UCSD-AML1 (cell line): ENCODE measurements at regions not wholly inside any gene's neighbourhood (a gene's known extent, or its start where the extent isn't known, plus 50 kb on each side); places are given as distances from the start of the nearest gene placed in this dataset.
"Not testable (repeated sequence)": the region's sequence is repeated elsewhere in the genome, so short reads cannot be mapped to it uniquely, and the experiment has no call there.

Experiments
- DNase-seq: peaks from one replicate; lab custom pipeline; 2025; ENCODE audit not compliant: unreplicated experiment; lab: John Stamatoyannopoulos, UW

- DNase-seq = no peak
These were observed 1080.1 kb upstream of the ALCAM start for GRCh38 chr3:104286645-104287044.

DNA sequence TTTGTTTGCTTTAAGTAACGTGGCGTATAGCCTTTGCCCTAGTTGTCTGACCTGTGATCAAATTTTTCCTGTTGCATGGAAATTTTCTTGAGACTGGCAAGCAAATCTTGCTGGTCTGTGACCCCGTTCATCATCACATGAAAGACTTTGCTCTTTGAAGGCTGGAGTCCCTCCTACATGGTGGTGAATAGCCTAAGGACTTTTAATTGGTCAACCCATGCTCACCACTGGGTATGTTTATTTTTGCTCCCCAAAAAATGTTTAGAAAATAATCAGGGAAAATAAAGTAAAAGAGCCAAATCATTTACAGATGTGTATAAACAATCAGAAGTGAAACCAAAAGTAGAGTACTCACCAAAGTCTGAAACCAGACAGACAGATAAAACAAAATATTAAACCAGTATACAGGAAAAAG, 1075.3 kb upstream of the ALCAM start:
- no peak for DNase-seq

DNA sequence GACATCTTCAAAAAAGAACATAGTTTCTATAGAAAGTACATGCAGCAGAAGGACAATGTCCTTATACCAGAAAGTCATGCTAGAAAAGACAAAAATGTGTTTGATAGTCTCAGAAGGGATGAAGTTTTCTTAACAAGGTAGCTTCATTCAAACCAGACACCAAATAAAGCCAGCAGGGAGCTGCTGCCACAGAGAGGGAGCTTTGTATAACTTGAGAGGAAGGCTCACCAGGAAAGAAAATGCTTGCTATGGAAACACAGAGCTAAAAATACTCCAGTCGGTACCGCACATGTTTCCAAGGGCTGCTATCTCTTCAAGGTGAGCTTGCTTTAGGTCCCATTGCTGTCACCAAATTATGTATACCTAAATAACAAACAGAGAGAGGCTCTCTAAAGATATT, 1074.8 kb upstream of the ALCAM start:
- DNase-seq = no peak

- no peak for DNase-seq
These were observed 1069.1 kb upstream of the ALCAM start for GRCh38 chr3:104297617-104298016.

DNA sequence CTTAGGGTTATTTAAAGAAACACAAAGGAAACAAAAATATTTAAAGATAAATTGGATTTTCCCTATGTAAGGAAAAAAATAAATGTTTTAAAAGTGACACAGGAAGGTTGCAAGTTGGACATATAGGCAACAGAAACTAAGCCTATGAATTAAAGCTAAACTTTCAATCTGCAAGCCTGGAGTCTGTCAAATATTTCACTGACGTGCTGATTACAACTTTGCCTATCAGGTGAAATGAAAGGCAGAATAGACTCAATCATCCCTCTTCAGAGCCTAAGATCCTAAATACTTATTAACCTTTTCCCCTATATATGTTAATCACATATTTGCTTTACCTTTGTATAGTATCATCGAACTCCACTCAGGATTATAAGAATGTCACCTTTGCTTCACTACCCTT, 1068.0 kb upstream of the ALCAM start:
- no peak for DNase-seq

DNA sequence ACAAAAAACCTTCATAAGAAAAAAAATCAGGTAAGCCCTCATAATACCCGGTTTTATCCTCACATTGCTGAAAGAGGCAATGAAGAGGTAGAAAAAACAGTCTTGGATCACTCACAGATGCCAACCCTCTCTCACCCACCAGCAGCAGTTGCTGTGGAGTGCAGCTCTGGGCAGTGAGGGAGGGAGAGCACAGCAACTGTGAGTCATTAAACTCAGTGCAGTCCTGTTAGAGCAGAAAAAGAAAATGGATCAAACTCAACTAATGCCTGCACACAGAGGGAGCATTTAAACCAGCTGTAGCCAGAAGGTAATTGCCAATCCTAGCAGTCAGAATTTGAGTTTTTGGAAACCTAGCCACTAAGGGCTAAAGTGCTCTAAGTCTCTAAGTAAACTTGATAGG, 1050.6 kb upstream of the ALCAM start:
- DNase-seq = no peak

- peak; percentile 33 for DNase-seq
These were observed 1043.5 kb upstream of the ALCAM start for GRCh38 chr3:104323226-104323625.

GRCh38 chr3:104347291-104347690, 1019.4 kb upstream of the ALCAM start:
- DNase-seq = no peak

GRCh38 chr3:104349836-104350235, 1016.9 kb upstream of the ALCAM start:
- no peak for DNase-seq

GRCh38 chr3:104353951-104354350, 1012.8 kb upstream of the ALCAM start:
- DNase-seq = no peak

- DNase-seq = no peak
These were observed 1007.2 kb upstream of the ALCAM start for GRCh38 chr3:104359546-104359945.

GRCh38 chr3:104360038-104360437, 1006.7 kb upstream of the ALCAM start:
- DNase-seq = no peak

- not testable (repeated sequence) for DNase-seq
These were observed 1005.0 kb upstream of the ALCAM start for GRCh38 chr3:104361748-104362147.

DNA sequence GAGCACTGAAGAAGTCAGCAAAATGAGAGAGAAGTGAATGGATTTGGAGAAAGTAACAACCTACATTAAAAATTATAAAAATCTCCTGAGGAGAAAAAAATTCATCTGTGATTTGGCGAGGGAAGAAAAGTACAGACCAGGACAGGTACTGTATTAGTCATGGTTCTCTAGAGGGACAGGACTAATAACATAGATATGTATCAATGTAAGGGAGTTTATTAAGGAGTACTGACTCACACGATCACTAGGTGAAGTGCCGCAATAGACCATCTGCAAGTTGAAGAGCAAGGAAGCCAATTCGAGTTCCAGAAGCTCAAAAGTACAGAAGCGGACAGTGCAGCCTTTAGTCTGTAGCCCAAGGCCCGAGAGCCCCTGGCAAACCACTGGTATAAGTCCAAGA, 1004.4 kb upstream of the ALCAM start:
- no peak for DNase-seq

- DNase-seq = no peak
These were observed 999.7 kb upstream of the ALCAM start for GRCh38 chr3:104367000-104367399.

DNA sequence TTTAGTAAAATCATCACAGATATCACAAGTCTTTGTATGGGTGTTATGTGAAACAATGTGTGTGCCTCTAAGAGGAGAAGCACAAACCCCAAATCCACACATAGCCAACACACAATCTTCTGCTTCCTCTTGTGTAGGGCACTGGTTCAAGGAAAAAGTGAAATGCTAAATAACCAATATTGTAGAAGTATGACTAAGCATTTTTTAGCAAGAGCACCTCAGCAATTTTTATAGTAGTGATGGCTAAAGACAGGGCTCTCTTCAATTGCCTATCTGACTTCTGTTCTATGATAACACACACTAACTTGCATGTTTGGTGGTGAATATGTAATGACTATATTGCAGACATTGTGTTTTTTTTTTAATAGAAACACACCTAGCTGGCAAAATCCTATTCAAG, 997.9 kb upstream of the ALCAM start:
- no peak for DNase-seq

- no peak for DNase-seq
These were observed 981.3 kb upstream of the ALCAM start for GRCh38 chr3:104385421-104385820.

DNA sequence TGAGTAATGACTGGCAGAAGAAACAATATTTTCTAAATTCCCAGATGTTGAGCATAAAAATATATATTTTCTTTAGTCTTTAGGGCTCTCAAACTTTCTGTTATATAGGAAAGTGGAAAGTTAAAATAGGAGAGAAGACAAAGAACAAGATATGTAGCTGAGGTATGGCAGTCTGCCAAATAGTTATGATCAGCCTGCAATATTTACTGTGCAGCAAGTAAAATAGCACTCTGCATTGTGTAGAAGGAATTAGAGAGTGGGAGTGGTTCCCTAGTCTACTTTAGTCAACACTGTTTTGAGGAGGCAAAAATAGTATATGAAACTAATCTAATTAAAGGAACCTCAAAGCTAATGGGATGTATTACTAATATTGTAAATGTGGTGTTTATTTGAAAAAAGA, 978.1 kb upstream of the ALCAM start:
- no peak for DNase-seq

DNA sequence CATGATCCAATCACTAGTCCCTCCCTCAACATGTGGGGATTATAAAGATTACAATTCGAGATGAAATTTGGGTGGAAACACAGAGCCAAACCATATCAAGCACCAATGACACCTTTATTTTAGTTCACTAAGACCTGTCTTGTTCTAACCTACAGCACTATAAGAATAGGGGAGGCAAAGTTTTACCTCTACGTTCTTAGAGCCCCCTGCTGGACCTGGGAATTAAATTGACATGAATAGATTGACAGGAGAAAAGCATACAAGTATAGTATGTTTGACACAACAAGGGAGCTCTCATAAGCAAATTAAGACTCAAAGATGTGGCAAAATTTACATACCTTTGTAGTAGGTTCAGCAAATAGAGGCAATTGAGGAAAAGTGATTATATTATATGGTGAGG, 974.4 kb upstream of the ALCAM start:
- DNase-seq = no peak

- no peak for DNase-seq
These were observed 969.6 kb upstream of the ALCAM start for GRCh38 chr3:104396974-104397669.

DNA sequence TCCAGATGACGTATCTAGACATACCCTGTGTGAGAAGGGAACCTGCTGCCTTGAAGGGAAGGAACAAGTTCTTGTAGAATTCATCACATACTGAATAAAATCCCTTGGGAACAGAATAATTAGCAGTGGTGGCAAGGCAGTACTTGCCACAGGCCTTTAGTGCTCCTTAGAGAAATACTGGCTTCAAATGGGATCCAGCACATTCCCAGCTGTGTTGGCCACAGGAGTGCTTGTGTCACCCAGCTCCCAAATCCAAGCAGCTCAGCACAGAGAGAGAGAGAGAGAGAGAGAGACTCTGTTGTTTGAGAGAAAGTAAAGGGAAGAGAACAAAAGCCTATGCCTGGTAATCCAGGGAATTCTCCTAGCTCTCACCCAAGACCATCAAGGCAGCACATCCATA, 969.0 kb upstream of the ALCAM start:
- DNase-seq = no peak

DNA sequence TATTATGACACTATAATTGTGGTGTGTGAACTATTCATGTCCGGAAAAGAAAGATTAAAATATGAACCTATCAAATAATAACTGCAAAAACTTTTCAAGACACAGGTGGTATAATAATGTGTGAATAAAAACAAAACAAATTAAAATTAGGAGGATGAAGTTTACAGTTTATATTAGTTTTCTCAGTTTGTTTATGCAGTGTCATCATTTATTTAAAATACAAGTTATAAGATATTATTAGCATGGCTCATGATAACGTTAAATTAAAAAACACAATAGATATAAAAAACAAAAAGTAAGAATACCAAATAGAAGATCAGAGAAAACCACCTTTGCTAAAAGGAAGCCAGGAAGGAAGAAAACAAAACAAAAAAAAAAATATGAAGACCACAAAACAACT, 963.8 kb upstream of the ALCAM start:
- no peak for DNase-seq

GRCh38 chr3:104411757-104412156, 955.0 kb upstream of the ALCAM start:
- no peak for DNase-seq
